HEK293 (cell line): ENCODE measurements at regions not wholly inside any gene's neighbourhood (a gene's known extent, or its start where the extent isn't known, plus 50 kb on each side); places are given as distances from the start of the nearest gene placed in this dataset.

Experiments used
- GLIS1 ChIP-seq: fragments of 450-650 bp; formaldehyde crosslinking; IDR thresholded peaks from 2 replicates; pipeline ENCODE4 v1.5.1; 2016; ENCODE audit warnings: missing biosample characterization, missing genetic modification characterization
- IKZF3 ChIP-seq: fragments of 450-650 bp; IDR thresholded peaks from 2 replicates; pipeline ENCODE4 v1.5.0; 2018; ENCODE audit warnings: missing biosample characterization, mild to moderate bottlenecking, missing genetic modification characterization, moderate library complexity
- KLF10 ChIP-seq: fragments of 450-650 bp; IDR thresholded peaks from 2 replicates; pipeline ENCODE4 v1.5.1; 2018; ENCODE audit warnings: missing biosample characterization, mild to moderate bottlenecking, missing genetic modification characterization
- KLF16 ChIP-seq: fragments of 450-650 bp; formaldehyde crosslinking; IDR thresholded peaks from 2 replicates; pipeline ENCODE4 v1.5.1; 2017; ENCODE audit warnings: missing biosample characterization, missing genetic modification characterization
- KLF8 ChIP-seq: fragments of 450-650 bp; formaldehyde crosslinking; IDR thresholded peaks from 2 replicates; pipeline ENCODE4 v1.5.1; 2016; ENCODE audit warnings: missing biosample characterization, missing genetic modification characterization
- MZF1 ChIP-seq: fragments of 450-650 bp; formaldehyde crosslinking; IDR thresholded peaks from 2 replicates; pipeline ENCODE4 v1.5.1; 2017; ENCODE audit warnings: missing biosample characterization, missing genetic modification characterization, borderline replicate concordance
- SP7 ChIP-seq: fragments of 450-650 bp; formaldehyde crosslinking; IDR thresholded peaks from 2 replicates; pipeline ENCODE4 v1.5.1; 2016; ENCODE audit warnings: missing biosample characterization, missing genetic modification characterization
- ZBTB10 ChIP-seq: fragments of 450-650 bp; formaldehyde crosslinking; IDR thresholded peaks from 2 replicates; pipeline ENCODE4 v1.5.1; 2016; ENCODE audit warnings: missing biosample characterization, missing genetic modification characterization
- ZBTB49 ChIP-seq: fragments of 450-650 bp; formaldehyde crosslinking; IDR thresholded peaks from 2 replicates; pipeline ENCODE4 v1.5.1; 2016; ENCODE audit warnings: missing biosample characterization, missing genetic modification characterization, low read depth
- ZBTB6 ChIP-seq: fragments of 450-650 bp; formaldehyde crosslinking; IDR thresholded peaks from 2 replicates; pipeline ENCODE4 v1.5.1; 2017; ENCODE audit warnings: missing biosample characterization, missing genetic modification characterization
- ZFP69B ChIP-seq: fragments of 450-650 bp; formaldehyde crosslinking; IDR thresholded peaks from 2 replicates; pipeline ENCODE4 v1.5.1; 2016; ENCODE audit warnings: missing biosample characterization, missing genetic modification characterization
- ZIC2 ChIP-seq: fragments of 450-650 bp; formaldehyde crosslinking; IDR thresholded peaks from 2 replicates; pipeline ENCODE4 v1.5.1; 2016; ENCODE audit warnings: missing biosample characterization, missing genetic modification characterization
- ZNF239 ChIP-seq: fragments of 450-650 bp; formaldehyde crosslinking; IDR thresholded peaks from 2 replicates; pipeline ENCODE4 v1.5.1; 2016; ENCODE audit warnings: missing biosample characterization, missing genetic modification characterization
- ZNF366 ChIP-seq: fragments of 450-650 bp; formaldehyde crosslinking; conservative IDR thresholded peaks from 2 replicates; pipeline ENCODE4 v1.5.1; 2016; ENCODE audit warnings: missing biosample characterization, missing genetic modification characterization
- ZNF398 ChIP-seq: fragments of 450-650 bp; formaldehyde crosslinking; IDR thresholded peaks from 2 replicates; pipeline ENCODE4 v1.5.1; 2017; ENCODE audit warnings: missing biosample characterization, missing genetic modification characterization
- ZNF449 ChIP-seq: fragments of 450-650 bp; formaldehyde crosslinking; IDR thresholded peaks from 2 replicates; pipeline ENCODE4 v1.5.1; 2017; ENCODE audit warnings: missing biosample characterization, mild to moderate bottlenecking, missing genetic modification characterization, moderate library complexity
- ZNF510 ChIP-seq: fragments of 450-650 bp; formaldehyde crosslinking; IDR thresholded peaks from 2 replicates; pipeline ENCODE4 v1.5.1; 2018; ENCODE audit warnings: mild to moderate bottlenecking, missing genetic modification characterization, missing biosample characterization; ENCODE audit not compliant: insufficient replicate concordance
- ZNF610 ChIP-seq: fragments of 450-650 bp; formaldehyde crosslinking; IDR thresholded peaks from 2 replicates; pipeline ENCODE4 v1.5.1; 2016; ENCODE audit warnings: missing biosample characterization, missing genetic modification characterization, borderline replicate concordance
- ZNF639 ChIP-seq: fragments of 450-650 bp; formaldehyde crosslinking; IDR thresholded peaks from 2 replicates; pipeline ENCODE4 v1.5.1; 2016; ENCODE audit warnings: missing biosample characterization, missing genetic modification characterization
- ZNF645 ChIP-seq: fragments of 450-650 bp; formaldehyde crosslinking; IDR thresholded peaks from 2 replicates; pipeline ENCODE4; 2016; ENCODE audit warnings: missing biosample characterization, missing genetic modification characterization
- ZNF692 ChIP-seq: fragments of 450-650 bp; formaldehyde crosslinking; IDR thresholded peaks from 2 replicates; pipeline ENCODE4 v1.5.1; 2016; ENCODE audit warnings: missing biosample characterization, missing genetic modification characterization
- ZSCAN18 ChIP-seq: fragments of 450-650 bp; formaldehyde crosslinking; IDR thresholded peaks from 2 replicates; pipeline ENCODE4 v1.5.1; 2016; ENCODE audit warnings: missing biosample characterization, missing genetic modification characterization

GRCh38 chr7:149635561-149636329 lies 137.6 kb downstream of the ZNF467 start (continued):
- TF ChIP-seq ZBTB49 (tag by site-specific recombination) (no peak), KLF10 (peak; percentile 33; the same call in 1 of the 2 replicates), SP7 (peak; percentile 64; the same call in 1 of the 2 replicates), ZNF645 (tag by site-specific recombination) (no peak), IKZF3 (tag by site-specific recombination) (0 out of 2 replicates have a peak, but pooled peaks have one; percentile 53), MZF1 (tag by site-specific recombination) (peak; percentile 78; the same call in 1 of the 2 replicates), ZFP69B (tag by site-specific recombination) (0 out of 2 replicates have a peak, but pooled peaks have one; percentile 34), ZBTB10 (tag by site-specific recombination) (peak; percentile 82), ZNF239 (tag by site-specific recombination) (no peak), GLIS1 (peak; percentile 26; the same call in 1 of the 2 replicates), ZBTB6 (tag by site-specific recombination) (peak; percentile 60; the same call in 1 of the 2 replicates), ZNF692 (tag by site-specific recombination) (0 out of 2 replicates have a peak, but pooled peaks have one; percentile 26), ZNF510 (tag by site-specific recombination) (no peak), ZNF398 (tag by site-specific recombination) (peak; percentile 43), ZIC2 (tag by site-specific recombination) (no peak), KLF8 (tag by site-specific recombination) (0 out of 2 replicates have a peak, but pooled peaks have one; percentile 22), ZSCAN18 (tag by site-specific recombination) (peak; percentile 81; the same call in 1 of the 2 replicates), ZNF366 (tag by site-specific recombination) (peak; percentile 71), KLF16 (no peak), ZNF639 (tag by site-specific recombination) (no peak), ZNF449 (no peak), ZNF610 (tag by site-specific recombination) (no peak)
